H1 (cell line): ENCODE measurements at regions not wholly inside any gene's neighbourhood (a gene's known extent, or its start where the extent isn't known, plus 50 kb on each side); places are given as distances from the start of the nearest gene placed in this dataset.

Experiments
- EP300 ChIP-seq, 2 experiments: IDR thresholded peaks; 1 replicate in 1 of 2; 2 replicates in 1 of 2; pipeline ENCODE4 v1.6.1; 2011 to 2012; ENCODE audit warnings: low read depth in 2 of 2, low read length in 2 of 2, mild to moderate bottlenecking in 2 of 2, borderline replicate concordance in 1 of 2, inconsistent platforms in 1 of 2, moderate library complexity in 1 of 2
- POU5F1 ChIP-seq: IDR thresholded peaks from 2 replicates; pipeline ENCODE4 v1.6.1; 2011; ENCODE audit warnings: low read depth, mild to moderate bottlenecking, low read length, moderate library complexity
- TCF12 ChIP-seq: IDR thresholded peaks from 2 replicates; pipeline ENCODE4 v1.6.1; 2011; ENCODE audit warnings: low read depth, mild to moderate bottlenecking, low read length

DNA sequence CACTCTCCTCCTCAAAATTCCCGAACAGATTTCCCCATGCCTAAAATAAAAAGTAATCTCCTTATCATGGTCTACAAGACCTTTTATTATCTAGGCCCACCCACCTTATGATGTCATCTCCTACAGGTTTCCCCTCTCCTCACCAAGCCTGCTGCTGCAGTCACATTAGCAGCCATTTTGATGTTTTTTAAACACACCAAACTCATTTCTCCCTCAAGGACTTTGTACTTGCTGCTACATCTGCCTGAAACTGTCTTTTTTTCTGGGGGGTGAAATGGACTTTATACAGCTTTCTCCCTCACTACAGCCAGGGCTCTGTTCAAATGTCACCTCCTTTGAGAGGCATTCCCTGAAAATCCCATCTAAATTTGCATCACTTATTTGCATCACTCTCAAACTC lies 90.2 kb upstream of the TAB3 start (continued):
- TF ChIP-seq EP300 (IDR thresholded peaks at IDR 0.05; ENCODE audit: borderline replicate concordance in 1 of 2, low read depth in 2 of 2, low read length in 2 of 2): no peak
- no peak for TF ChIP-seq TCF12
- no peak for TF ChIP-seq POU5F1
